Putamen (tissue), 1 donor: ENCODE measurements at regions not wholly inside any gene's neighbourhood (a gene's known extent, or its start where the extent isn't known, plus 50 kb on each side); places are given as distances from the start of the nearest gene placed in this dataset.

Experiments
- DNase-seq: peaks from one replicate; pipeline ENCODE4 v3.0.0-alpha.2; 2016; ENCODE audit warnings: low spot score

- no peak for DNase-seq
Observed at GRCh38 chr2:196361606-196362326, 190.4 kb upstream of the STK17B start.

- DNase-seq = no peak
Observed at GRCh38 chr2:196362973-196363549, 191.7 kb upstream of the STK17B start.

GRCh38 chr2:196365145-196365544, 193.8 kb upstream of the STK17B start:
- no peak for DNase-seq

- no peak for DNase-seq
Observed at GRCh38 chr2:196365923-196366322, 194.5 kb upstream of the STK17B start.

- DNase-seq = no peak
Observed at GRCh38 chr2:196367633-196368032, 196.3 kb upstream of the STK17B start.

- no peak for DNase-seq
Observed at GRCh38 chr2:196368546-196369225, 197.3 kb upstream of the STK17B start.

GRCh38 chr2:196369967-196370366, 198.6 kb upstream of the STK17B start:
- no peak for DNase-seq

GRCh38 chr2:196370381-196370780, 199.0 kb upstream of the STK17B start:
- no peak for DNase-seq

- no peak for DNase-seq
Observed at GRCh38 chr2:196372276-196372809, 201.0 kb upstream of the STK17B start.

GRCh38 chr2:196372811-196373664, 201.7 kb upstream of the STK17B start:
- DNase-seq = no peak

- no peak for DNase-seq
Observed at GRCh38 chr2:196376984-196377877, 205.9 kb upstream of the STK17B start.

- DNase-seq = no peak
Observed at GRCh38 chr2:196379600-196379999, 208.2 kb upstream of the STK17B start.

- DNase-seq = no peak
Observed at GRCh38 chr2:196380098-196380497, 208.7 kb upstream of the STK17B start.

- DNase-seq = no peak
Observed at GRCh38 chr2:196380575-196380974, 209.2 kb upstream of the STK17B start.

- no peak for DNase-seq
Observed at GRCh38 chr2:196381464-196381863, 210.1 kb upstream of the STK17B start.

GRCh38 chr2:196383799-196384198, 212.4 kb upstream of the STK17B start:
- DNase-seq = no peak

GRCh38 chr2:196384729-196385128, 213.4 kb upstream of the STK17B start:
- DNase-seq = no peak

GRCh38 chr2:196389670-196390069, 218.3 kb upstream of the STK17B start:
- no peak for DNase-seq

GRCh38 chr2:196390243-196391148, 219.1 kb upstream of the STK17B start:
- DNase-seq = no peak

- DNase-seq = no peak
Observed at GRCh38 chr2:196391149-196391479, 219.7 kb upstream of the STK17B start.
